NCI-H748 (cell line): ENCODE measurements at regions not wholly inside any gene's neighbourhood (a gene's known extent, or its start where the extent isn't known, plus 50 kb on each side); places are given as distances from the start of the nearest gene placed in this dataset.

Experiments used
- DNase-seq: peaks from one replicate; lab custom pipeline; 2025; ENCODE audit not compliant: unreplicated experiment; lab: John Stamatoyannopoulos, UW

GRCh38 chr5:74240783-74241750 lies 399.5 kb downstream of the ENC1 start:
- DNase-seq, result no peak

DNA sequence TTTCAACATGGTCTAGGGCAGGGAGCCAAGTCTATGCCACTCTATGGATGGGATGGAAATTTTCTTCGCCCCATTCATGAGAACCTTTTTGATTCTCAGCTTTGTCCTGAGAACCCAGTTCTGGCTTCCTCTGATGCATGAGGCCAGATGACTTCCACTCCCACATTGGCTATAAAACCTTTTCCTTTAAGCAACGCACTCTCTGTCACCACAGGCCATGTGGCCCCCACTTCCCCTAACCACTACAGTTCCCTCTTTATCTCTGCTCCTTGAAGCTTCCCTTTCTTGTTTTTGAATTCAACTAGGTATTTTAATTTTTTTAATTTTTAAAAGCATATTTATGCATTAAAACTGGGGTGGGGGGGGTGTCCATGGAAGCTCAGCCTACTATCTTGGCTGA lies 401.3 kb downstream of the ENC1 start:
- no peak for DNase-seq

GRCh38 chr5:74237571-74238145 lies 402.9 kb downstream of the ENC1 start:
- DNase-seq, result no peak

GRCh38 chr5:74235552-74235951 lies 405.0 kb downstream of the ENC1 start:
- DNase-seq, result no peak

- DNase-seq, result no peak
These were observed 407.0 kb downstream of the ENC1 start for GRCh38 chr5:74233571-74233970.

- no peak for DNase-seq
These were observed 407.4 kb downstream of the ENC1 start for GRCh38 chr5:74233091-74233490.

- no peak for DNase-seq
These were observed 408.3 kb downstream of the ENC1 start for GRCh38 chr5:74232276-74232675.

GRCh38 chr5:74231697-74232096 lies 408.8 kb downstream of the ENC1 start:
- DNase-seq, result no peak

DNA sequence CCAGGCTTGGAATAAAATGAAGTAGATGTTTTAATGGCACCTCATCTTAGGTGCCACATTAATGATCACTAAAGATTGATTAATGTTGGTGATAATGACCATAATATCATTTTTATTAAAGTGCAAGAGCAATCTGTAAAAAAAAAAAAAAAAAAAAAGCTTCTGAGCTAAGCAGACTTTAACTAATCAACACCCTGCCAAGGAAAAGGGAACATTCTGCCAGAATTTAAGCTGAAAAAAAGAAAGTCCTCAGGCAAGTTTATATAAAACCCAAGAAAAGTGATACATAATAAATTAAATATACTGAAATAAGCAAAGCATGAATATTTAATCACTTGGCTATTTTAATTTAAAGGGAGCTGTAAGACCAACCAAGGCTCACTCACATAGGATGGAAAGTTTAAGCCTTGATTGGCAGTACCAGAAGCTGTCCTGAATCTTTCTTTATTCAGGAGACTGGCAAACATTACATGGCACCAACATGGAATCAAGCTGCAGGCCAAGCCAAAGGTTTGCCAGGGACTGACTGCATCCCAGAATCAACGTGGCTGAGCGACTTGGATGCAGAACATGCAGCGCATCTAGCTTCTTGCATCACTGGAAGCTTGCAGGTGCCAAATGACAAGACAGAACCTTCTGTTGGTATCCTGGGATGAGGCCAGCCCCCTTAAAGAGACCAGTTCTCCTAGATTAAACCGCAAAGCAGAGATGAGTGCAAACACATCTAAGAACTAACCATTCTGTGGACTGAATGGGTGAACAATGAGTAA lies 413.6 kb downstream of the ENC1 start:
- no peak for DNase-seq

- DNase-seq, result no peak
These were observed 414.9 kb downstream of the ENC1 start for GRCh38 chr5:74225587-74225986.

GRCh38 chr5:74224331-74224730 lies 416.2 kb downstream of the ENC1 start:
- DNase-seq, result no peak

- DNase-seq, result no peak
These were observed 417.7 kb downstream of the ENC1 start for GRCh38 chr5:74222806-74223205.

DNA sequence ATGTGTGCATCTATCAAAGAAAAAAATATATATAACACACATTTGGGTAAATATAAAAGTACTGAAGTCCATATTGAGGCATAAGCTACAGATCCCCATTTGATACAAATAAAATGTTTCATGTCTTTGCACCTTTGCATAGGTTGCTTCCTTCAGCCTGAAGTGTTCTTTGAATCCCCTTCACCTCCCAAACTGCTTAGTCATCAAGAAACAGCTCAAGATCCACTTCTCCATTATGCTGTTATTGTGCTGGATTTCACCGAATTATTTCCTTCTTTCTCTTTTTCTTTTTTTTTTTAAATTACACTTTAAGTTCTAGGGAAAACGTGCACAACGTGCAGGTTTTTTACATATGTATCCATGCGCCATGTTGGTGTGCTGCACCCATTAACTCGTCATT lies 419.1 kb downstream of the ENC1 start:
- DNase-seq, result no peak

- no peak for DNase-seq
These were observed 424.5 kb downstream of the ENC1 start for GRCh38 chr5:74216012-74216411.

GRCh38 chr5:74212336-74212735 lies 428.2 kb downstream of the ENC1 start:
- DNase-seq, result peak; percentile 71

DNA sequence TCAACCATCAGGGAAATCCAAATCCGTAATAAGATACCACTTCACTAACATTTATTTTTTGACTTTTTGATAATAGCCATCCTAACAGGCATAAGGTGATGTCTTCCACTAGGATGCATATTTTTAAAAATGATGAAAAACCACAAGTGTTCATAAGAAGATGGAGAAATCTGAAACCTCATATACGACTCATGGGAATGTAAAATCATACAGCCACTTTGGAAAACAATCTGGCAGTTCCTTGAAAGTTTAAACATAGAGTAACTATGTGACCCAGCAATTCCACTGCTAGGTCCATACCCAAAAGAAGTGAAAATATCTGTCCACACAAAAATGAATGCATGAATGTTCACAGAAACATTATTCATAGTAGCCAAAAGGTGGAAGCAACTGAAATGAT lies 431.0 kb downstream of the ENC1 start:
- no peak for DNase-seq

- peak; percentile 100 for DNase-seq
These were observed 433.7 kb downstream of the ENC1 start for GRCh38 chr5:74206579-74207550.

DNA sequence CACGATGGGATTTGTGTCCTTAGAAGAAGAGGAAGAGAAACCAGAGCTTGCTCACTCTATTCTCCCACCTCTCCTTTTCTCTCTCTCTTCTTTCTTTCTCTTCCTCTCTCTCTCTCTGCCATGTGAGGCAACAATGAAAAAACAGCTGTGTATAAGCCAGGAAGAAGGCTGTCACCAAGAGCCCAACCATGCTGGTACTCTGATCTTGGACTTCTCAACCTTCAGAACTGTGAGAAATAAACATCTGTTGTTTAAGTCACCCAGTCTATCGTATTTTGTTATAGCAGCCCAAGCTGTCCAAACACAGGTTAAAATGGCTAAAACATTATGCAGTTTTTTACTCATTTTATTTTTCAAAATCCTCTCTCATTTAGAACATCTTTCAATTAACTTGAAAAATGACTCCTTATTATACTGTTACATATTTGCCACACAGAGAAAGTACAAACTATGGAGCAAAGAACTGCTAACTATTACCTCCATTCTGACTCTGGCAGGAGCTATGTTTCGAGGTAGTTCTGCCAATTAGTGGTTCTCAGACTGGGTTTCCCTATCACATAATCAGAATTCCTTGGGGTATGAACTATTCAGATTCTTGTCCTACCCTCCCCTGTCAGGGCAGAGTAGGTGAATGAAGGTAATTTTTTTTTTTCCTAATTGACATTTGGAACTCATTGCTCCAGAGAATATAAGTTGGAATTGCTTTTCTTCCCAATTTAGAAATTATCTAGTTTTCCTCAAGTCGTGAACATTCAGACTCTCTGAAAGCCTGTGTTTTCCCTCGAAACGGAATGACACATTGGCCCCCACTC lies 434.6 kb downstream of the ENC1 start:
- DNase-seq, result peak; percentile 26

GRCh38 chr5:74201334-74202081 lies 439.0 kb downstream of the ENC1 start:
- DNase-seq, result peak; percentile 95
